GM12891 (cell line): ENCODE measurements at regions not wholly inside any gene's neighbourhood (a gene's known extent, or its start where the extent isn't known, plus 50 kb on each side); places are given as distances from the start of the nearest gene placed in this dataset.
A peak's percentile ranks its signal among the peaks of the same experiment; 100 is the strongest.

Experiments
- DNase-seq: peaks from one replicate; pipeline ENCODE4 v3.0.0; 2011; ENCODE audit warnings: low spot score; ENCODE audit not compliant: insufficient read length
- FAIRE-seq: peaks from 2 replicates; lab custom pipeline; 2011; peaks lifted over from hg19 to GRCh38; lab: Jason Lieb, UNC
- PAX5 ChIP-seq: IDR thresholded peaks from 2 replicates; pipeline ENCODE4 v1.6.1; 2011; ENCODE audit warnings: low read length, moderate library complexity, mild to moderate bottlenecking; ENCODE audit not compliant: insufficient read depth, severe bottlenecking
- POLR2A ChIP-seq: IDR thresholded peaks from 2 replicates; pipeline ENCODE4 v1.6.1; 2011; ENCODE audit warnings: low read depth, low read length, control low read depth
- POLR2AphosphoS5 ChIP-seq: IDR thresholded peaks from 2 replicates; pipeline ENCODE4 v1.6.1; 2011; ENCODE audit warnings: low read depth, low read length, control low read depth
- POU2F2 ChIP-seq: IDR thresholded peaks from 2 replicates; pipeline ENCODE4 v1.6.1; 2011; ENCODE audit warnings: low read depth, mild to moderate bottlenecking, control low read depth, low read length, moderate library complexity
- SPI1 ChIP-seq: IDR thresholded peaks from 2 replicates; pipeline ENCODE4 v1.6.1; 2011; ENCODE audit warnings: low read depth, low read length, control low read depth
- TAF1 ChIP-seq: IDR thresholded peaks from 2 replicates; pipeline ENCODE4 v1.6.1; 2011; ENCODE audit warnings: low read depth, low read length, control low read depth

- FAIRE-seq (no peak), DNase-seq (no peak)
- no peak for TF ChIP-seq SPI1
Measured at GRCh38 chr6:130769861-130770260, 57.3 kb upstream of the SMLR1 start.

GRCh38 chr6:130771741-130772140 is 55.5 kb upstream of the SMLR1 start:
- no peak for DNase-seq
- FAIRE-seq = no peak
- TF ChIP-seq POLR2AphosphoS5 (no peak), SPI1 (no peak), PAX5 (no peak), TAF1 (no peak), POU2F2 (no peak), POLR2A (no peak)

- DNase-seq (no peak), FAIRE-seq (no peak)
- TF ChIP-seq POU2F2 = no peak
- no peak for TF ChIP-seq POLR2A
- TF ChIP-seq PAX5 = no peak
- TF ChIP-seq SPI1 = no peak
- no peak for TF ChIP-seq POLR2AphosphoS5
- TF ChIP-seq TAF1 = no peak
Measured at GRCh38 chr6:130773860-130774259, 53.3 kb upstream of the SMLR1 start.

- no peak for DNase-seq
Measured at GRCh38 chr6:130775411-130776012, 51.7 kb upstream of the SMLR1 start.

GRCh38 chr6:130776287-130776925 is 50.8 kb upstream of the SMLR1 start:
- peak; percentile 40 for FAIRE-seq
- TF ChIP-seq POU2F2 = no peak
- TF ChIP-seq SPI1 = no peak
- TF ChIP-seq PAX5 = no peak
- TF ChIP-seq POLR2AphosphoS5 = no peak
- no peak for TF ChIP-seq TAF1
- no peak for TF ChIP-seq POLR2A
- DNase-seq = peak; percentile 26

More at GRCh38 chr6:130775411-130776012, 51.7 kb upstream of the SMLR1 start:
- no peak for FAIRE-seq
- TF ChIP-seq SPI1 = peak; percentile 50; the same call in 1 of the 2 replicates
- TF ChIP-seq TAF1 = no peak
- TF ChIP-seq POU2F2 = no peak
